Skeletal muscle cell (primary cell): ENCODE measurements at regions not wholly inside any gene's neighbourhood (a gene's known extent, or its start where the extent isn't known, plus 50 kb on each side); places are given as distances from the start of the nearest gene placed in this dataset.

ENCODE experiments used
- DNase-seq: peaks from one replicate; pipeline ENCODE4 v3.0.0-alpha.2; 2010; ENCODE audit warnings: low read depth
- H3K4me3 ChIP-seq: 2 replicates; pipeline ENCODE4 v1.5.1; 2011; ENCODE audit warnings: low read depth, mild to moderate bottlenecking, control low read depth, low read length, moderate library complexity

GRCh38 chr4:119682099-119682498 is 53.5 kb upstream of the PDE5A start:
- H3K4me3 ChIP-seq, result no peak overlapping the region
- no peak for DNase-seq

DNA sequence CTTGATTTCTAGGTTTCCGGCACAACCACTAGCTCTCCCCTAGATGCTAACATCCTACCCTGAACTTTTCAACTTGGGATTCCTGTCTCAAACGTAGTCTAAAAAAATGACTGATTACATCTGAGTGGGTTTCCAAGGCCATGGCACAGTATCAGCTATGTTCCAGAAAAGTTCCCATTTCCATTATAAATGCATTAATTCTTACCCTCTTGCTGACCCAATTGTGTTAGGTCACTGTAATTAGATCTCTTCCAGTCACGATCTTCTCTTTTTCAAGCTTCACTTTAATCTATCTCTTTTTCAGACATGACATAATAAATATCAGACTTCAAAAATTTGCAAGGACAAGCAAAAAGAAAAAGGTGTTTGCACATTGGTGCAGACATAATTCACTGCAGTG is 50.6 kb upstream of the PDE5A start:
- DNase-seq, result no peak
- no peak overlapping the region for H3K4me3 ChIP-seq

DNA sequence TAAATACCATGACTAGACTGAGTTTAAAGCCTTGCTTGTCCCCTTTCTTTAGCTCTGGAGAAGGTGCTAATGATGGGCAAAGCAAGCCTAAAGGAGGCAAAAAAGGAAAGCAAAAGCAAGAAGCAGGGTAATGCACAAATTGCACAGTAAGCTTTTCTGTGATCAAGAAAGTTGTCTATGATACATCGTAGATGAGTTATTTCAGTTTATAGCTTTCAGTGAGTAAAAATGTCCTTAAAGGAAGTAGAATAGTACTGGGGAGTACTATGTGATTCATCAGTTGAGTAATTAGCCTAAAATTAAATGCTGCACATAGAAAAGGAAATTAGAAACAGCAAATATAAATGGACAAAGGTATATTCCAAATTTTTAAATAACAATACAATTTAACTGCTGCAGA is 50.2 kb upstream of the PDE5A start:
- H3K4me3 ChIP-seq, result no peak overlapping the region
- no peak for DNase-seq
